GM12864 (cell line): ENCODE measurements at regions not wholly inside any gene's neighbourhood (a gene's known extent, or its start where the extent isn't known, plus 50 kb on each side); places are given as distances from the start of the nearest gene placed in this dataset.

Experiments
- DNase-seq: peaks from one replicate; pipeline ENCODE4 v3.0.0-alpha.2; 2011; ENCODE audit warnings: low read depth
- H3K4me3 ChIP-seq: 2 replicates; pipeline ENCODE4 v1.5.1; 2011; ENCODE audit warnings: mild to moderate bottlenecking, low read depth, low read length, control low read depth
- CTCF ChIP-seq: IDR thresholded peaks from 2 replicates; pipeline ENCODE4 v1.5.1; 2011; ENCODE audit warnings: low read depth, mild to moderate bottlenecking, moderate library complexity, low read length, control low read depth, inconsistent platforms; ENCODE audit errors: missing control alignments

- TF ChIP-seq CTCF: no peak
- DNase-seq: no peak
- H3K4me3 ChIP-seq: no peak overlapping the region
Measured at GRCh38 chr10:45211576-45211975, 103.8 kb downstream of the OR13A1 start.

GRCh38 chr10:45219416-45219815 lies 96.0 kb downstream of the OR13A1 start:
- no peak for DNase-seq
- no peak overlapping the region for H3K4me3 ChIP-seq
- no peak for TF ChIP-seq CTCF

GRCh38 chr10:45220931-45221330 lies 94.5 kb downstream of the OR13A1 start:
- no peak for DNase-seq
- H3K4me3 ChIP-seq: no peak overlapping the region
- TF ChIP-seq CTCF: no peak

GRCh38 chr10:45224219-45224841 lies 91.1 kb downstream of the OR13A1 start:
- DNase-seq: no peak

GRCh38 chr10:45227042-45227441 lies 88.4 kb downstream of the OR13A1 start:
- no peak overlapping the region for H3K4me3 ChIP-seq
- TF ChIP-seq CTCF: no peak
- DNase-seq: no peak

More at GRCh38 chr10:45224219-45224841, 91.1 kb downstream of the OR13A1 start:
- H3K4me3 ChIP-seq: no peak overlapping the region
- no peak for TF ChIP-seq CTCF

GRCh38 chr10:45227456-45227855 lies 88.0 kb downstream of the OR13A1 start:
- no peak for TF ChIP-seq CTCF
- DNase-seq: no peak
- no peak overlapping the region for H3K4me3 ChIP-seq

- DNase-seq: no peak
- no peak overlapping the region for H3K4me3 ChIP-seq
- TF ChIP-seq CTCF: no peak
Measured at GRCh38 chr10:45229823-45230222, 85.6 kb downstream of the OR13A1 start.
